ENCODE measurements at regions not wholly inside any gene's neighbourhood (a gene's known extent, or its start where the extent isn't known, plus 50 kb on each side); places are given as distances from the start of the nearest gene placed in this dataset.

DNA sequence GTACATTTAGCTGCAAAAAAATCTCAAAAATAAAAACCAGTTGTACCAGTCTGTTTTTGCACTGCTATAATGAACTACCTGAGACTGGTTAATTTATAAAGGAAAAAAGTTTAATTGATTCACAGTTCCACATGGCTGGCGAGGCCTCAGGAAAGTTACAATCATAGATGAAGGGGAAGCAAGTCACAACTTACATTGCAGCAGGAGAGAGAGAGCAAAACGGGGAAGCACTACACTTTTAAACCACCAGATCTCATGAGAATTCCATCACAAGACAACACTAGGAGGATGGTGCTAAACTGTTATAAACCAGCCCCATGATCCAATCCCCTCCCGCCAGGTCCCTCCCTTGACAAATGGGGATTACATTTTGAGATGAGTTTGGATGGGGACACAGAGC lies 186.0 kb downstream of the TMTC3 start:
- no peak for TF ChIP-seq POLR2AphosphoS5 (IDR thresholded peaks at IDR 0.05)
- TF ChIP-seq, protein P1, sequence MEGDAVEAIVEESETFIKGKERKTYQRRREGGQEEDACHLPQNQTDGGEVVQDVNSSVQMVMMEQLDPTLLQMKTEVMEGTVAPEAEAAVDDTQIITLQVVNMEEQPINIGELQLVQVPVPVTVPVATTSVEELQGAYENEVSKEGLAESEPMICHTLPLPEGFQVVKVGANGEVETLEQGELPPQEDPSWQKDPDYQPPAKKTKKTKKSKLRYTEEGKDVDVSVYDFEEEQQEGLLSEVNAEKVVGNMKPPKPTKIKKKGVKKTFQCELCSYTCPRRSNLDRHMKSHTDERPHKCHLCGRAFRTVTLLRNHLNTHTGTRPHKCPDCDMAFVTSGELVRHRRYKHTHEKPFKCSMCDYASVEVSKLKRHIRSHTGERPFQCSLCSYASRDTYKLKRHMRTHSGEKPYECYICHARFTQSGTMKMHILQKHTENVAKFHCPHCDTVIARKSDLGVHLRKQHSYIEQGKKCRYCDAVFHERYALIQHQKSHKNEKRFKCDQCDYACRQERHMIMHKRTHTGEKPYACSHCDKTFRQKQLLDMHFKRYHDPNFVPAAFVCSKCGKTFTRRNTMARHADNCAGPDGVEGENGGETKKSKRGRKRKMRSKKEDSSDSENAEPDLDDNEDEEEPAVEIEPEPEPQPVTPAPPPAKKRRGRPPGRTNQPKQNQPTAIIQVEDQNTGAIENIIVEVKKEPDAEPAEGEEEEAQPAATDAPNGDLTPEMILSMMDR (IDR thresholded peaks at IDR 0.05), result no peak
- no peak for TF ChIP-seq EP300 (IDR thresholded peaks at IDR 0.05)
